ENCODE measurements at regions not wholly inside any gene's neighbourhood (a gene's known extent, or its start where the extent isn't known, plus 50 kb on each side); places are given as distances from the start of the nearest gene placed in this dataset.

DNA sequence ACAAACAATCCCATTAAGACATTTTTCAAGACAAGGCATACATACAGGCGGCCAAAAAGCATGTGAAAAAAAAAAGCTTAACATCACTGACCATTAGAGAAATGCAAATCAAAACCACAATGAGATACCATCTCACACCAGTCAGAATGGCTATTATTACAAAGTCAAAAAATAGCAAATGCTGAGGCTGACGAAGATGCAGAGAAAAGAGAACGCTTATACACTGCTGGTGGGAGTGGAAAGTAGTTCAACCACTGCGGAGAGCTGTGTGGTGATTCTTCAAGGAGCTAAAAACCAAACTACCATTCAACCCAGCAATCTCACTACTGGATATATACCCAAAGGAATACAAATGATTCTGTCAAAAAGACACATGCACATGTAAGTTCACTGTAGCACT lies 216.7 kb downstream of the FOXG1 start:
- H3K4me3 ChIP-seq (ENCODE audit: low read depth, low read length) = no peak overlapping the region
- no peaks in the 10 kb centered on the region for H3K36me3 ChIP-seq (ENCODE audit: control insufficient read depth in 2 of 2, insufficient read depth in 1 of 2, low read length in 2 of 2)
- TF ChIP-seq SETDB1 (IDR thresholded peaks at IDR 0.05; ENCODE audit: insufficient read length, low read length) (no peak), ZNF10 (tag by site-specific recombination; IDR thresholded peaks at IDR 0.05) (no peak), ZNF707 (tag by site-specific recombination; IDR thresholded peaks at IDR 0.05) (no peak), ZNF792 (tag by site-specific recombination; IDR thresholded peaks at IDR 0.05) (no peak), ZNF768 (tag by site-specific recombination; IDR thresholded peaks at IDR 0.05) (no peak), KLF7 (tag by site-specific recombination; IDR thresholded peaks at IDR 0.05; ENCODE audit: borderline replicate concordance) (no peak), ZNF585B (tag by site-specific recombination; IDR thresholded peaks at IDR 0.05) (no peak), YY2 (tag by site-specific recombination; IDR thresholded peaks at IDR 0.05) (no peak), ZNF19 (tag by site-specific recombination; IDR thresholded peaks at IDR 0.05; ENCODE audit: low read depth) (no peak), ZSCAN16 (tag by site-specific recombination; IDR thresholded peaks at IDR 0.05) (no peak), ZNF174 (tag by site-specific recombination; IDR thresholded peaks at IDR 0.05) (no peak), ZNF837 (tag by site-specific recombination; IDR thresholded peaks at IDR 0.05) (no peak), ZNF335 (tag by site-specific recombination; conservative IDR thresholded peaks at IDR 0.05) (no peak), ZBTB10 (tag by site-specific recombination; IDR thresholded peaks at IDR 0.05) (no peak), ZNF473 (tag by site-specific recombination; IDR thresholded peaks at IDR 0.05) (no peak), ZNF76 (tag by site-specific recombination; IDR thresholded peaks at IDR 0.05; ENCODE audit: borderline replicate concordance, low read depth) (no peak), ZNF155 (tag by site-specific recombination; IDR thresholded peaks at IDR 0.05) (no peak), SP7 (tag by site-specific recombination; IDR thresholded peaks at IDR 0.05) (no peak), PRDM1 (tag by site-specific recombination; IDR thresholded peaks at IDR 0.05) (no peak)
- TF ChIP-seq, protein P1, sequence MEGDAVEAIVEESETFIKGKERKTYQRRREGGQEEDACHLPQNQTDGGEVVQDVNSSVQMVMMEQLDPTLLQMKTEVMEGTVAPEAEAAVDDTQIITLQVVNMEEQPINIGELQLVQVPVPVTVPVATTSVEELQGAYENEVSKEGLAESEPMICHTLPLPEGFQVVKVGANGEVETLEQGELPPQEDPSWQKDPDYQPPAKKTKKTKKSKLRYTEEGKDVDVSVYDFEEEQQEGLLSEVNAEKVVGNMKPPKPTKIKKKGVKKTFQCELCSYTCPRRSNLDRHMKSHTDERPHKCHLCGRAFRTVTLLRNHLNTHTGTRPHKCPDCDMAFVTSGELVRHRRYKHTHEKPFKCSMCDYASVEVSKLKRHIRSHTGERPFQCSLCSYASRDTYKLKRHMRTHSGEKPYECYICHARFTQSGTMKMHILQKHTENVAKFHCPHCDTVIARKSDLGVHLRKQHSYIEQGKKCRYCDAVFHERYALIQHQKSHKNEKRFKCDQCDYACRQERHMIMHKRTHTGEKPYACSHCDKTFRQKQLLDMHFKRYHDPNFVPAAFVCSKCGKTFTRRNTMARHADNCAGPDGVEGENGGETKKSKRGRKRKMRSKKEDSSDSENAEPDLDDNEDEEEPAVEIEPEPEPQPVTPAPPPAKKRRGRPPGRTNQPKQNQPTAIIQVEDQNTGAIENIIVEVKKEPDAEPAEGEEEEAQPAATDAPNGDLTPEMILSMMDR (tag by site-specific recombination; IDR thresholded peaks at IDR 0.05) = no peak
- H3K4me1 ChIP-seq (ENCODE audit: control insufficient read depth, insufficient read depth, low read length) = no peaks in the 10 kb centered on the region
- H3K27ac ChIP-seq (ENCODE audit: extremely low read depth, low read depth, low read length) = no peak overlapping the region
- no peaks in the 10 kb centered on the region for H3K9me3 ChIP-seq (ENCODE audit: control insufficient read depth, insufficient read depth, low read depth, low read length)
- ChIA-PET POLR2A (no interaction called here), CTCF (interaction anchor here (0.7 kb wide), 1 partner anchor 9 kb away, joined by 3 read pairs; no protein-coding TSS in a partner anchor)

- no peaks in the 10 kb centered on the region for H3K36me3 ChIP-seq (ENCODE audit: control insufficient read depth in 2 of 2, insufficient read depth in 1 of 2, low read length in 2 of 2)
- no peaks in the 10 kb centered on the region for H3K4me1 ChIP-seq (ENCODE audit: control insufficient read depth, insufficient read depth, low read length)
- CTCF ChIA-PET = no interaction called here
- H3K4me3 ChIP-seq (ENCODE audit: low read depth, low read length) = no peak overlapping the region
- H3K27ac ChIP-seq (ENCODE audit: extremely low read depth, low read depth, low read length) = no peak overlapping the region
- POLR2A ChIA-PET = no interaction called here
- no peaks in the 10 kb centered on the region for H3K9me3 ChIP-seq (ENCODE audit: control insufficient read depth, insufficient read depth, low read depth, low read length)
- TF ChIP-seq MZF1 (tag by site-specific recombination; IDR thresholded peaks at IDR 0.05; ENCODE audit: borderline replicate concordance) (no peak), ZNF548 (tag by site-specific recombination; IDR thresholded peaks at IDR 0.05) (no peak), SALL2 (tag by site-specific recombination; IDR thresholded peaks at IDR 0.05; ENCODE audit: borderline replicate concordance) (no peak), WT1 (tag by site-specific recombination; IDR thresholded peaks at IDR 0.05) (no peak), ZNF529 (tag by site-specific recombination; IDR thresholded peaks at IDR 0.05; ENCODE audit: insufficient replicate concordance) (no peak), ZNF416 (tag by site-specific recombination; IDR thresholded peaks at IDR 0.05) (no peak), ZNF514 (tag by site-specific recombination; IDR thresholded peaks at IDR 0.05) (no peak), MYNN (tag by site-specific recombination; IDR thresholded peaks at IDR 0.05; ENCODE audit: borderline replicate concordance) (no peak), REPIN1 (tag by site-specific recombination; IDR thresholded peaks at IDR 0.05; ENCODE audit: low read depth) (no peak), ZNF274 (IDR thresholded peaks at IDR 0.05; ENCODE audit: low read length) (no peak), ZNF274 (tag by site-specific recombination; IDR thresholded peaks at IDR 0.05; ENCODE audit: borderline replicate concordance) (no peak), ZEB2 (tag by site-specific recombination; IDR thresholded peaks at IDR 0.05) (no peak), ZNF692 (tag by site-specific recombination; IDR thresholded peaks at IDR 0.05) (no peak)
Observed at GRCh38 chr14:28987516-28987915, 220.9 kb downstream of the FOXG1 start.
